GM12892 (cell line): ENCODE measurements at regions not wholly inside any gene's neighbourhood (a gene's known extent, or its start where the extent isn't known, plus 50 kb on each side); places are given as distances from the start of the nearest gene placed in this dataset.

Experiments
- DNase-seq: peaks from one replicate; pipeline ENCODE4 v3.0.0; 2011; ENCODE audit not compliant: insufficient read length
- FAIRE-seq: peaks from 2 replicates; lab custom pipeline; 2011; peaks lifted over from hg19 to GRCh38; lab: Jason Lieb, UNC
- POLR2A ChIP-seq: IDR thresholded peaks from 2 replicates; pipeline ENCODE4 v1.6.1; 2011; ENCODE audit warnings: low read depth, low read length, control low read depth
- POLR2AphosphoS5 ChIP-seq: IDR thresholded peaks from 2 replicates; pipeline ENCODE4 v1.6.1; 2011; ENCODE audit warnings: low read depth, low read length, control low read depth
- TAF1 ChIP-seq: IDR thresholded peaks from 2 replicates; pipeline ENCODE4 v1.6.1; 2011; ENCODE audit warnings: low read depth, mild to moderate bottlenecking, control low read depth, low read length, borderline replicate concordance

GRCh38 chr18:2420367-2420766 lies 150.9 kb downstream of the METTL4 start:
- FAIRE-seq (no peak), DNase-seq (no peak)
- TF ChIP-seq POLR2AphosphoS5 (no peak), TAF1 (no peak), POLR2A (no peak)

GRCh38 chr18:2423761-2424160 lies 147.5 kb downstream of the METTL4 start:
- TF ChIP-seq TAF1: no peak
- no peak for TF ChIP-seq POLR2AphosphoS5
- no peak for TF ChIP-seq POLR2A
- no peak for DNase-seq
- no peak for FAIRE-seq

- DNase-seq (no peak), FAIRE-seq (no peak)
- TF ChIP-seq POLR2A: no peak
- no peak for TF ChIP-seq TAF1
- TF ChIP-seq POLR2AphosphoS5: no peak
Observed at GRCh38 chr18:2424420-2424819, 146.9 kb downstream of the METTL4 start.

GRCh38 chr18:2425426-2426317 lies 145.6 kb downstream of the METTL4 start:
- TF ChIP-seq POLR2AphosphoS5 (no peak), POLR2A (no peak), TAF1 (no peak)
- no peak for FAIRE-seq
- no peak for DNase-seq

- FAIRE-seq (no peak), DNase-seq (no peak)
- no peak for TF ChIP-seq POLR2AphosphoS5
- TF ChIP-seq TAF1: no peak
- TF ChIP-seq POLR2A: no peak
Observed at GRCh38 chr18:2430191-2430590, 141.1 kb downstream of the METTL4 start.

- no peak for FAIRE-seq
- no peak for DNase-seq
- TF ChIP-seq POLR2AphosphoS5: no peak
- no peak for TF ChIP-seq POLR2A
- TF ChIP-seq TAF1: no peak
Observed at GRCh38 chr18:2431806-2432205, 139.5 kb downstream of the METTL4 start.

- FAIRE-seq (no peak), DNase-seq (no peak)
- no peak for TF ChIP-seq POLR2AphosphoS5
- TF ChIP-seq TAF1: no peak
- no peak for TF ChIP-seq POLR2A
Observed at GRCh38 chr18:2433366-2433765, 137.9 kb downstream of the METTL4 start.

GRCh38 chr18:2441544-2441943 lies 129.8 kb downstream of the METTL4 start:
- DNase-seq: no peak
- no peak for FAIRE-seq
- TF ChIP-seq POLR2AphosphoS5: no peak
- TF ChIP-seq TAF1: no peak
- no peak for TF ChIP-seq POLR2A

GRCh38 chr18:2442006-2442405 lies 129.3 kb downstream of the METTL4 start:
- FAIRE-seq: no peak
- TF ChIP-seq POLR2A: no peak
- TF ChIP-seq POLR2AphosphoS5: no peak
- no peak for TF ChIP-seq TAF1
- DNase-seq: no peak

GRCh38 chr18:2442726-2443275 lies 128.5 kb downstream of the METTL4 start:
- no peak for TF ChIP-seq TAF1
- FAIRE-seq (no peak), DNase-seq (no peak)

GRCh38 chr18:2444201-2444875 lies 127.0 kb downstream of the METTL4 start:
- FAIRE-seq (no peak), DNase-seq (no peak)
- TF ChIP-seq POLR2A (no peak), POLR2AphosphoS5 (no peak), TAF1 (no peak)

GRCh38 chr18:2448565-2449151 lies 122.6 kb downstream of the METTL4 start:
- TF ChIP-seq POLR2AphosphoS5: no peak
- no peak for TF ChIP-seq POLR2A
- no peak for TF ChIP-seq TAF1
- no peak for FAIRE-seq
- DNase-seq: no peak

- no peak for FAIRE-seq
Observed at GRCh38 chr18:2451556-2451955, 119.7 kb downstream of the METTL4 start.

More at GRCh38 chr18:2451556-2451955, 119.7 kb downstream of the METTL4 start:
- TF ChIP-seq TAF1 (no peak), POLR2A (no peak), POLR2AphosphoS5 (no peak)
- DNase-seq: no peak
